Testis (tissue), 2 donors: ENCODE measurements at regions not wholly inside any gene's neighbourhood (a gene's known extent, or its start where the extent isn't known, plus 50 kb on each side); places are given as distances from the start of the nearest gene placed in this dataset.

Experiments
- DNase-seq: peaks from one replicate; pipeline ENCODE4 v3.0.0-alpha.2; 2019
- H3K27ac ChIP-seq, 2 donors: fragments of 200-600 bp; sonication (generic); one replicate each; pipeline ENCODE4 v1.5.1; 2019
- H3K27me3 ChIP-seq: fragments of 200-600 bp; sonication (generic); one replicate; pipeline ENCODE4 v1.5.1; 2019
- H3K36me3 ChIP-seq: fragments of 200-600 bp; sonication (generic); one replicate; pipeline ENCODE4 v1.5.1; 2017; ENCODE audit warnings: low read depth; ENCODE audit errors: missing control alignments
- H3K4me1 ChIP-seq: fragments of 200-600 bp; sonication (generic); one replicate; pipeline ENCODE4 v1.5.1; 2019
- H3K4me3 ChIP-seq, 2 donors: fragments of 200-600 bp; sonication (generic); one replicate each; pipeline ENCODE4 v1.5.1; 2017 to 2019
- H3K9me3 ChIP-seq: fragments of 200-600 bp; sonication (generic); one replicate; pipeline ENCODE4 v1.5.1; 2017
- CTCF ChIP-seq, 3 experiments: fragments of 450-650 bp in 2 of 3; fragments of 200-600 bp in 1 of 3; sonication (generic) in 1 of 3; IDR thresholded peaks; one replicate each; pipeline ENCODE4 v1.5.1; 2016 to 2019; ENCODE audit warnings: antibody characterized with exemption in 3 of 3, mild to moderate bottlenecking in 2 of 3, moderate library complexity in 1 of 3
- POLR2A ChIP-seq: fragments of 450-650 bp; IDR thresholded peaks from one replicate; pipeline ENCODE4 v1.6.1; 2017; ENCODE audit warnings: antibody characterized with exemption, mild to moderate bottlenecking, moderate library complexity
- WGBS, 2 donors: methylation state at CpG; one replicate each; pipeline ENCODE4 v1.1.5; 2018; 5-methylcytosine and 5-hydroxymethylcytosine counted together
- intact Hi-C: fragments of 100-400 bp; cut with DNase I; formaldehyde crosslinking; loops from one replicate; pipeline ENCODE4 v1.15.1; 2023; ENCODE audit warnings: low total_unique reads

DNA sequence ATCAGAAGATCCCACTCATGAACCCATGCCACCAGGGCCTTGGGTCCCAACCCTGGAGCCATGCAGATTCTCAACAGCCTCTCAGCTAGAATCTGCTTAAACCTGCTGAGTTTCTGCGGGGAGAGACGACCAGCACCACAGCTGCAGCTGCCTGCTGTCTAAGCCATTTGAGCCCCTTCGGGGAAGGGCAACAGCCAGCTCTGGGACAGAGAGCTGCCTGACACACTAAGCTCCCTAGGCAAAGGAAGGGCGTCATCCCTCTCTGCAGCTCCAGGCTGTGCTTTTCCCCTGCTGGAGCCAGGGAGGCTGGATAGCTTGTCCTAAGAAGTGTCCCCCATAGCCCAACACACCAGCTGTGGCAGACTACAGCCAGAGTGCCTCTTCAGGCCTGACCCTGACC is 182.5 kb downstream of the OTOR start:
- H3K27ac ChIP-seq = no peak overlapping the region
- H3K4me1 ChIP-seq = no peaks in the 10 kb centered on the region
- H3K4me3 ChIP-seq = no peak overlapping the region
- intact Hi-C loops = no loop called here
- H3K27me3 ChIP-seq = no peaks in the 10 kb centered on the region
- DNase-seq = no peak
- WGBS, 2 donors = 79% methylated on average over 4 of the region's 4 CpGs; no CpG with 5 or more reads in 1 of the 2 donors
- no peaks in the 10 kb centered on the region for H3K9me3 ChIP-seq
- H3K36me3 ChIP-seq = no peaks in the 10 kb centered on the region
- TF ChIP-seq POLR2A = no peak
- TF ChIP-seq CTCF (IDR thresholded peaks at IDR 0.05) = no peak

DNA sequence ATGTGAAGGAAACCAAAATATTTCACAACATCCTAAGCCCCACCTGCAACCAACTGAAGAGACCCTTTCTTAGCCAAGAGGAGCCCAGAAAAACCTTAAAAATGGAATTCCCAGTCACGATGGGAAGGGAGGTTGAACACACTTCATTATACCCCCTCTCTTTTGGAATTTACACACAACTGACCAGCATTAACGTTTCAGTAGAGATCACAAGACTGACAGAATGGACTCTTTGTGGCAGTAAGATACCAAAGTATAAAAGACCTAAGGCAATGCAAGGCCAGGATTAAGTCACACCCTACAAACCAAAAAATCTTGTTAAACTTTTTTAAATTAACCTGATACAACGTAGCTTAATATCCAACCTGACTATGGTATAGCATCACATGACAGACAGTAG is 190.9 kb downstream of the OTOR start:
- Histone ChIP-seq H3K36me3 (no peaks in the 10 kb centered on the region), H3K9me3 (no peaks in the 10 kb centered on the region), H3K27ac (no peak overlapping the region), H3K4me1 (no peaks in the 10 kb centered on the region), H3K4me3 (no peak overlapping the region), H3K27me3 (no peaks in the 10 kb centered on the region)
- TF ChIP-seq CTCF (IDR thresholded peaks at IDR 0.05) (no peak), POLR2A (no peak)
- 44 to 48% methylated on average over 3 of the region's 3 CpGs for WGBS, 2 donors
- DNase-seq = no peak
- intact Hi-C loops = no loop called here

- Histone ChIP-seq H3K4me3 (no peak overlapping the region), H3K4me1 (no peaks in the 10 kb centered on the region), H3K9me3 (no peaks in the 10 kb centered on the region), H3K36me3 (no peaks in the 10 kb centered on the region), H3K27me3 (no peaks in the 10 kb centered on the region), H3K27ac (no peak overlapping the region)
- intact Hi-C loops = no loop called here
- 78 to 95% methylated on average over 1 of the region's 1 CpG for WGBS, 2 donors
- TF ChIP-seq POLR2A (no peak), CTCF (IDR thresholded peaks at IDR 0.05) (no peak)
- DNase-seq = no peak
Measured at GRCh38 chr20:16940701-16941100, 192.5 kb downstream of the OTOR start.

DNA sequence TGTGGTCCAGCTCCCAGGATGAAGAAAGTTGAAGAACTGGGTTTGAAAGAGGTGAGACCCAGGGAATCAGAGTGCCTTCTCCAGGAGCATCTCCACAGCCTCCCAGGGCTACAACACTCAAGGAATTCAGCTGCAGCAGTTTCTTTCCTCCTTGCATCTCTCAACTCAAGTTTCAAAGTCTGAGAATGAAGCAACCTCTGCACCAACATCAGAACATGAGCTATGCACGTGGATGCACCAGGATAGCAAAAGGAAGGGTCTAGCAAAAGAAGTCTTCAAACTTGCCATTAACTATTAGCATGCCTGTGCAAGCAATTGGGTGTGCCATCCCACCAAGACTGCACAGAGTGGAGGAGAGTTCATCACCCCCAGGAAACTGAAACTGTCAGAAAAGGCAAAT is 193.9 kb downstream of the OTOR start:
- Histone ChIP-seq H3K4me3 (no peak overlapping the region), H3K36me3 (no peaks in the 10 kb centered on the region), H3K9me3 (no peaks in the 10 kb centered on the region), H3K4me1 (no peaks in the 10 kb centered on the region), H3K27me3 (no peaks in the 10 kb centered on the region), H3K27ac (no peak overlapping the region)
- WGBS, 2 donors = 54 to 67% methylated on average over 1 of the region's 1 CpG
- no peak for DNase-seq
- intact Hi-C loops = no loop called here
- no peak for TF ChIP-seq CTCF (IDR thresholded peaks at IDR 0.05)

- H3K36me3 ChIP-seq = no peaks in the 10 kb centered on the region
- H3K9me3 ChIP-seq = no peaks in the 10 kb centered on the region
- no peak overlapping the region for H3K4me3 ChIP-seq
- no peak for DNase-seq
- WGBS, 2 donors = 55 to 65% methylated on average over 2 of the region's 2 CpGs
- H3K27me3 ChIP-seq = no peaks in the 10 kb centered on the region
- no peak for TF ChIP-seq CTCF (IDR thresholded peaks at IDR 0.05)
- no peak for TF ChIP-seq POLR2A
- intact Hi-C loops = no loop called here
- H3K4me1 ChIP-seq = no peaks in the 10 kb centered on the region
- H3K27ac ChIP-seq = no peak overlapping the region
Measured at GRCh38 chr20:16942756-16943155, 194.6 kb downstream of the OTOR start.
